Activated B cell treated with CpG ODN at 0.5 μM for 24 hours (primary cell): ENCODE measurements at regions not wholly inside any gene's neighbourhood (a gene's known extent, or its start where the extent isn't known, plus 50 kb on each side); places are given as distances from the start of the nearest gene placed in this dataset.

ENCODE experiments used
- ATAC-seq: fragments of 200-7000 bp; cut with Tn5 transposase; one replicate; pipeline ENCODE4 v1.10.0; 2021; ENCODE audit warnings: low read depth, mild to moderate bottlenecking, moderate library complexity
- CTCF ChIA-PET: fragments of 350-600 bp; sonication (Branson Sonifier 250); formaldehyde crosslinking; loops from one replicate; lab custom pipeline; 2021; ENCODE audit warnings: antibody characterized with exemption; lab: Charles Lee
- POLR2A ChIA-PET: fragments of 350-600 bp; sonication (Branson Sonifier 250); formaldehyde crosslinking; loops from one replicate; lab custom pipeline; 2021; ENCODE audit warnings: antibody characterized with exemption; lab: Charles Lee
- DNase-seq: peaks from one replicate; pipeline ENCODE4 v3.0.0; 2022
- H3K27ac Mint-ChIP-seq: one replicate; pipeline ENCODE4 v1.8.0; 2020; ENCODE audit warnings: mixed read lengths
- H3K27me3 Mint-ChIP-seq: one replicate; pipeline ENCODE4 v1.8.0; 2021; ENCODE audit warnings: mixed read lengths
- H3K36me3 Mint-ChIP-seq: one replicate; pipeline ENCODE4 v1.8.0; 2021; ENCODE audit warnings: low read depth, mixed read lengths
- H3K4me1 Mint-ChIP-seq: one replicate; pipeline ENCODE4 v1.8.0; 2021; ENCODE audit warnings: mixed read lengths
- H3K4me3 Mint-ChIP-seq: one replicate; pipeline ENCODE4 v1.8.0; 2020; ENCODE audit warnings: mild to moderate bottlenecking, mixed read lengths
- H3K9me3 Mint-ChIP-seq: one replicate; pipeline ENCODE4 v1.8.0; 2020; ENCODE audit warnings: mixed read lengths
- CTCF ChIP-seq: fragments of 200-600 bp; IDR thresholded peaks from one replicate; pipeline ENCODE4 v1.8.0; 2022; ENCODE audit warnings: antibody characterized with exemption, mild to moderate bottlenecking
- intact Hi-C: fragments of 100-400 bp; cut with micrococcal nuclease; formaldehyde crosslinking; loops from one replicate; pipeline ENCODE4 v1.15.1; 2024

GRCh38 chr13:34533941-34534340 is 408.1 kb upstream of the NBEA start:
- TF ChIP-seq CTCF: no peak
- intact Hi-C loops: no loop called here
- no peak overlapping the region for H3K27ac Mint-ChIP-seq
- ChIA-PET CTCF (interaction anchor here (0.7 kb wide), 1 partner anchor 14 kb away, joined by 4 read pairs; no protein-coding TSS in a partner anchor), POLR2A (no interaction called here)
- H3K4me1 Mint-ChIP-seq: no peaks in the 10 kb centered on the region
- no peak for ATAC-seq
- H3K4me3 Mint-ChIP-seq: no peak overlapping the region
- no peaks in the 10 kb centered on the region for H3K36me3 Mint-ChIP-seq
- H3K9me3 Mint-ChIP-seq: peaks cover 10% of the 10 kb centered on the region
- no peak for DNase-seq
- no peaks in the 10 kb centered on the region for H3K27me3 Mint-ChIP-seq

- H3K4me1 Mint-ChIP-seq: no peaks in the 10 kb centered on the region
- ATAC-seq (no peak), DNase-seq (no peak)
- CTCF ChIA-PET: no interaction called here
- POLR2A ChIA-PET: no interaction called here
- no peak overlapping the region for H3K27ac Mint-ChIP-seq
- intact Hi-C loops: no loop called here
- H3K27me3 Mint-ChIP-seq: no peaks in the 10 kb centered on the region
- H3K9me3 Mint-ChIP-seq: no peaks in the 10 kb centered on the region
- no peaks in the 10 kb centered on the region for H3K36me3 Mint-ChIP-seq
- H3K4me3 Mint-ChIP-seq: no peak overlapping the region
- TF ChIP-seq CTCF: no peak
Observed at GRCh38 chr13:34542321-34542720, 399.7 kb upstream of the NBEA start.

GRCh38 chr13:34543836-34544235 is 398.2 kb upstream of the NBEA start:
- no peak overlapping the region for H3K27ac Mint-ChIP-seq
- intact Hi-C loops: no loop called here
- no peaks in the 10 kb centered on the region for H3K27me3 Mint-ChIP-seq
- no peak for DNase-seq
- ChIA-PET POLR2A (no interaction called here), CTCF (no interaction called here)
- peaks cover 2% of the 10 kb centered on the region for H3K9me3 Mint-ChIP-seq
- no peak for ATAC-seq
- H3K36me3 Mint-ChIP-seq: no peaks in the 10 kb centered on the region
- TF ChIP-seq CTCF: no peak
- H3K4me1 Mint-ChIP-seq: no peaks in the 10 kb centered on the region
- no peak overlapping the region for H3K4me3 Mint-ChIP-seq

GRCh38 chr13:34545461-34545860 is 396.6 kb upstream of the NBEA start:
- Mint-ChIP-seq H3K36me3 (no peaks in the 10 kb centered on the region), H3K4me3 (no peak overlapping the region), H3K27ac (no peak overlapping the region), H3K4me1 (no peaks in the 10 kb centered on the region), H3K9me3 (peaks cover 2% of the 10 kb centered on the region), H3K27me3 (no peaks in the 10 kb centered on the region)
- intact Hi-C loops: no loop called here
- TF ChIP-seq CTCF: no peak
- ATAC-seq (no peak), DNase-seq (no peak)
- POLR2A ChIA-PET: no interaction called here
- CTCF ChIA-PET: no interaction called here

- ChIA-PET CTCF (no interaction called here), POLR2A (no interaction called here)
- TF ChIP-seq CTCF: no peak
- Mint-ChIP-seq H3K27ac (no peak overlapping the region), H3K27me3 (no peaks in the 10 kb centered on the region), H3K4me3 (no peak overlapping the region), H3K36me3 (no peaks in the 10 kb centered on the region), H3K4me1 (no peaks in the 10 kb centered on the region), H3K9me3 (peaks cover 2% of the 10 kb centered on the region)
- no peak for DNase-seq
- intact Hi-C loops: no loop called here
- ATAC-seq: no peak
Observed at GRCh38 chr13:34546344-34547250, 395.5 kb upstream of the NBEA start.
